Sigmoid colon (tissue), 4 donors: ENCODE measurements at regions not wholly inside any gene's neighbourhood (a gene's known extent, or its start where the extent isn't known, plus 50 kb on each side); places are given as distances from the start of the nearest gene placed in this dataset.

Experiments used
- CTCF ChIP-seq, 4 experiments: fragments of 450-650 bp in 3 of 4; fragments of 200-600 bp in 1 of 4; IDR thresholded peaks; one replicate each; pipeline ENCODE4 v1.5.1; 2016 to 2019; ENCODE audit warnings: antibody characterized with exemption in 4 of 4, mild to moderate bottlenecking in 3 of 4, moderate library complexity in 2 of 4
- POLR2A ChIP-seq, 2 donors: fragments of 450-650 bp; IDR thresholded peaks; one replicate each; pipeline ENCODE4 v1.6.1; 2016; ENCODE audit warnings: antibody characterized with exemption in 2 of 2, mild to moderate bottlenecking in 2 of 2, moderate library complexity in 2 of 2
- POLR2AphosphoS5 ChIP-seq, 4 donors: sonication (generic); formaldehyde crosslinking; IDR thresholded peaks; one replicate each; pipeline ENCODE4 v1.6.1; 2017; ENCODE audit warnings: antibody characterized with exemption in 4 of 4

DNA sequence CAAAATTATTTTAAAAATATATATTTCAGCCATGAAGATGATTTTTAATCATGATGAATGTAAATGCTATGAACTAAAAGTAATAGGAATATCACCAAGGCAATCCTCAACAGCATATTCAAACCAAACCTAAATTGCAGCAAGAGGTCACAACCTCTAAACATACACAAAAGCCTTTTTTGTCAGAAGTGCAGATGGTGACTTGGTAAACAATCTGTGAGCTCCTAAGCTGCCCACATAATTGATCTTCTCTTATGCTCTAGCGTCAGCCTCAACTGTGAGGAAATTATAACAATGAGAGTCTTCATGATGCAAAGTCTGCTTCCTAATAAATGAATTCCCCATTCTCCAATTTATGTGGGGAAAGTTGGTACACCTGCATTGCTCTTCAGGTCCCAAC, 113.2 kb downstream of the TSN start:
- TF ChIP-seq CTCF (IDR thresholded peaks at IDR 0.05) (no peak), POLR2A (IDR thresholded peaks at IDR 0.05) (no peak), POLR2AphosphoS5 (IDR thresholded peaks at IDR 0.05) (no peak)
